ENCODE measurements at regions not wholly inside any gene's neighbourhood (a gene's known extent, or its start where the extent isn't known, plus 50 kb on each side); places are given as distances from the start of the nearest gene placed in this dataset.
"Not testable (repeated sequence)": the region's sequence is repeated elsewhere in the genome, so short reads cannot be mapped to it uniquely, and the experiment has no call there.

DNA sequence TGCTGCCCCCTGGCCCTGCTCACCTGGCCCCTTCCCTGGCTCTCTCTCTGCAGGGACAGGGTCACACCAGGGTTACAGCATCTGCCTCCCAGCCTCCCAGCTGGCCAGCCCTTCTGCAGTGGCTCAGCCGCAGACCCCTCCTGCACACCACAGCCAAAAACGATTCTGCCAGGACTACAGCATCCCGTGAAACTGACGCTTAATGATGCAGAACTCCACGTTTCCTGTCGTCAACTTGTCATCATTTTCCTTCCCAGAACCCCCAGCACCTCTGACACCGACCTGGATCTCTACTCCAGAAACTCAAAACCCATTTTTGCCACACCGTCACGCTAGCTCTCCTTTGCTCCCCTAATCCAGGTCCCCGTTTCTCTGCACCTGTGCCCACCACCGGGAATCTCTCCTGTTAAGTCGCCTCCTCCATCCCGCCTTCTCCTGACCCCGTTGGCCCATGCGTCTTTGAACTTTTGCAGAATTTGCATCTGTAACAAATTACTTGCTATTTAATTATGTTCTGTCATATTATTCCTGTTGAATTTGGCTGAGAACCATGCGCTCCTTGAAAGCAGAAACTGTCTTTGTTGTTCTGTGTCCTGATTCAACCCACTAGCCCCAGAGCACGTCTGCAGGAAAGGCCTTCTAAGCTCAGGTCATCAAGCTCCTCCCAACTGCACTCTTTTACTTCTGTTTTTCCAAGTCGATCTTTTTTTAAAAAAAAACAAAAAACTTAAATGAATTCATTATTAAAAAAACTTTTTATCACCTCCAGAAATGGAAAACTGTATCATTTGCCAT is 173.2 kb upstream of the COPS8 start:
- in situ Hi-C loops (cut with HindIII; ENCODE audit: low sequenced_read_pairs) = no loop called here

DNA sequence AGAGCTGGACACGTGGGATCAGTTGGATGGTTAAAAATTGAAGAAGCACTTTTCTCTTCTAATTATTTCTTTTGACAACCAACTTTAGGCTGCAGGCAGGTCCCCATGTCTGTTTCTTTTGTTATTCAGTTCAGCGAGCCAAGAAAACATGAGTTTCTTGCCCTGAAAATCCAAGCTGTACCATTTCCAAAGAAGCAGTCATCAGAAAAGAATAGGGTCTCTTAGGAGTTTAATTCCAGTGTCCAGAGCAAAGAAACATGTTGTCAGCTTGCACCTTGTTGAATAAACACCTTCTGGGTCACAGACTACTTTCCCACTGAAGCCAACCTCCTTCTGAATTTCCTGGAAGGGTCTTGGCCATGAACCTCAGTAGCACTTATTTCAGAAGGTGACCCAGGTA is 170.5 kb upstream of the COPS8 start:
- in situ Hi-C loops (cut with HindIII; ENCODE audit: low sequenced_read_pairs) = no loop called here

DNA sequence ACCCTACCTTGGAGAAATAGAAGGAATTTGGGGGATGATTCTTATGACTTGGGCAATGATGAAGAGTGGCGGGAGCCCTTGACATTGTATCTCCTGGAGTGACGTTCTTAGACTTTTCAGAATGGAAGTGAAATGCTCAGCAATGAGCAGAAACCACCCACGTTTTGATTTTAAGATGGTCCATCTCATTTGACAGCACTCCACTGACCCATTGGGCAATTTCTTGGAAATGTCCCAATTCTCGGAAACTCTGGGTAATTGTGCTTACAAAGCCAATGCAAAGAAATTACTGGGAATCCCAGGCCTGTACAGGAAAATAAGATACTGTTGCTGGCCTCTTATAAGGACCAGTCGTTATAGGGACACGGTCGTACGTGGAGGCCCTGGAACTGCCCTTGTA is 170.0 kb upstream of the COPS8 start:
- in situ Hi-C loops (cut with HindIII; ENCODE audit: low sequenced_read_pairs) = no loop called here

DNA sequence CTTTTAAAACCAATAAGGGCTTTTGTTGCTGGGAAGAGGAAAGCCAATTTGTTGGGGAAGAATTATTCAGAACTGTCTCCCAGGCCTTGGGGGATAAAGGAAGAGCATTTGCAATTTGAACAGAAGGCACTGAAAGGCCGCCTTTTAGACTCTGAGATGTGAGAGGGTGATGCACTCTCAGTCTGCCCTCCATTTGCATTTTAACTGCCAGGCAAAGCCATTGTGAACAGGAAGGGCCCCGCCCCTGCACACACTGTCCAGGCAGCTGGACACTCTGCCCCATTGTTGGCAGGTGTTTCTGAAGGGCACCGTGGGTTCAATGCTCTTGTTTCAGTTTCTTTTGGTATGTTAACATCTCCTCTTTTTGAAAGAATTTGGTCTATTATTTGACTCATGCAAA is 169.5 kb upstream of the COPS8 start:
- in situ Hi-C loops (cut with HindIII; ENCODE audit: low sequenced_read_pairs) = no loop called here

DNA sequence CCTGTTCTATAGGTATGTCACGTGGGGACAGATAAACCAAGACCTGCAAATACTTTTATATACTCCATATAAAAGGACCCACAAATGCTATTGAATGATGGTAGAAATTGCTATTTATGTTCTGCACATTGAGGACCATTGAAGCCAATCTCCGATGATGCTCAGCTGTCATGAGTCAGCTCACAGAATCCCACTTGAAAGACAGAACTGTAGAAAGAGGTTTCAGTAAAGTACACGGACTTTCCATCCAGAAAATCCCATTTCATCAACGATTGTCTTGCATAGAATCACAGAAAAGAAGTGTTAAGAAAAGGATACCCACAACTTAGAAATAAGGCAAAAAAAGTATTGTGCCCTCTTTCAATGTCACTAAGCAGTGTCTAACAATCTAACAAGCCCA is 169.0 kb upstream of the COPS8 start:
- in situ Hi-C loops (cut with HindIII; ENCODE audit: low sequenced_read_pairs) = no loop called here

DNA sequence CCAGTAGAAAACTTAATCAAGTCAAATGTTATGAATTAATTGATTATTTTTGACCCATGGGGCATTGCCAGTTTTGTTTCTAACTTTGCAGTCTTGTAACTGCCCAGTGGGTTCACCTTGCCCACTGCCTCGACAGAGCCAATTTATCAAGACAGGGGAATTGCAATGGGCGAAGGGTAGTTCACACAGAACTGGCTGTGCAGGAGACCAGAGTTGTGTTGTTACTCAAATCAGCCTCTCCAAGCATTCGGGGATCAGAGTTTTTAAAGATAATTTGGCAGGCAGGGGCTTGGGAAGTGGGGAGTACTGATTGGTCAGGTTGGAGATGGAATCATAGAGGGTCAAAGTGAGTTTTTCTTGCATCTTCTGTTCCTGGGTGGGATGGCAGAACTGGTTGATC is 168.5 kb upstream of the COPS8 start:
- in situ Hi-C loops (cut with HindIII; ENCODE audit: low sequenced_read_pairs) = no loop called here

DNA sequence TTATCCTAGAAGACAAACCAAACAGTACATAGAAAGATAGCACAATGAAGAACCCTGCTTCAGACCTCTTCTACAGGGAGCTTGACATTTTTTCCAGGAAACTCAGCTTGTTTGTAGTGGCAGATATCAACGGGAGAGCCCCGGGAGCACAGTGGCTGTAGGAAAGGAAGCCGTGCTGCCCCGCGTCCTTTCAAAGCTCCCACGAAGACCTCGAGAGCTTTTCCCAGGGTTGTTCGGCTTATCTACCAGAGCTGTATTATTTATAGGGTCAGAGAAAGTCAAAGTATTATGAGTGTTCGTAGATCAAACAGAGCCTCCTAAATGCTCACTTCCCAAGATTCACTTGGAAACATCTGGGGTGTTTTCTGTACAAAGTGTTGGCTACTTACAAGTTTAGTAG is 167.1 kb upstream of the COPS8 start:
- in situ Hi-C loops (cut with HindIII; ENCODE audit: low sequenced_read_pairs) = no loop called here

DNA sequence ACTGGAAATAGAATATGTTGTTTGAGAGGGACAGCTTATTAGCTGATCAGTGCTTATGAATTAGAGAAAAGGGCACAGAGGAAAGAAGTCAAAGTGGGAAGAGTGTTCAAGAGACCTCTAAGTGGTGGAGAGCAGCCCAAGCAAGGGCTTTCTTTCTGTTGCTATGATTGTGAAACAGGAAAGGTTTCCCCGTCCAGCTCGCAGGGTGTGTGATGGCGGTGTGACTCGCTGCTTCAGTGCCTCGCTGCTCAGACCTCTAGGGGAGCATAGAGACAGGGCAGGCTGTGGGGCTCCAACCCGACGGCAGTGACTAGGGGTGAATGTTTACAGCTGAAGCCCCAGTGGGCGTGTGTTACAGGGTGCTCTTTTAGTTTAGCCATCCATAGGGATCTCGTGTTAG is 166.5 kb upstream of the COPS8 start:
- in situ Hi-C loops (cut with HindIII; ENCODE audit: low sequenced_read_pairs) = no loop called here

DNA sequence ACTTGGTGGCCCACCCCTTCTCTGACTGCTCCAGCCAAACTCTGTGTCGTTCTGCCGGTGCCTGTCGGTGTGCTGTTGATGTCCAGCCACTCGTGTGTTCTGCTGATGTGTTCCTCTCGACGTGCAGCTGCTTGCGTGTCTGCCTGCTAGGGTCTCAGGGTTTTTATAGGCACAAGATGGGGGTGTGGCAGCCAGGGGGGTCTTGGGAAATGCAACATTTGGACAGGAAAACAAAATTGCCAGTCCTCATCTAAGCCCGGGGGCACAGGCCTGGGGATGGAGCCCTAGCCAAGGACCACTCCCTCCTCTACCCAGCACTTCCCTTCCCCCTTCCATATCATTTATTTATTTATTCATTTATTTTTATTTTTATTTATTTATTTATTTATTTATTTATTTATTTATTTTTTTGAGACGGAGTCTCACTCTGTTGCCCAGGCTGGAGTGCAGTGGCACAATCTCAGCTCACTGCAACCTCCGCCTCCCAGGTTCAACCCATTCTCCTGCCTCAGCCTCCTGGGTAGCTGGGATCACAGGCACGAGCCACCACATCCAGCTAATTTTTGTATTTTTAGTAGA is 165.8 kb upstream of the COPS8 start:
- in situ Hi-C loops (cut with HindIII; ENCODE audit: low sequenced_read_pairs) = not testable (repeated sequence)

DNA sequence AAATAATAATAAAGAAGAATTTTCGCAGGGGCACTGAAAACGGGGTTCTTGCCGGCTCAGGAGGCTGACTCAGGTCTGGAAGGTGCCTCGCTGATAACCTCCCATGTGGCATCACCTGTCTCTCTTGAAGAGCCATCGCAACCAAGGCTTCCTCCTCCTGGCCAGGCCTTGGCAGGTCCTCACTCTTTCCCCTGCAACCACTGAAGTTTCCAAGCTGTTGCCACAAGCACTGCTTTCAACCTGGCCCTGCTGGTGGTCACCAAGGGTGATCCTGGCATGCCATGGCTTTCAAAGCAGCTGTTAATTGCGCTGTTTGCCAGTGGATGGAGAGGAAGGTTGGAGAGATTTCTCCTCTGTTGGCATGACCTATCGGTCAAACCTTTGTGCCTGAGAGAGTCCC is 163.6 kb upstream of the COPS8 start:
- in situ Hi-C loops (cut with HindIII; ENCODE audit: low sequenced_read_pairs) = no loop called here

DNA sequence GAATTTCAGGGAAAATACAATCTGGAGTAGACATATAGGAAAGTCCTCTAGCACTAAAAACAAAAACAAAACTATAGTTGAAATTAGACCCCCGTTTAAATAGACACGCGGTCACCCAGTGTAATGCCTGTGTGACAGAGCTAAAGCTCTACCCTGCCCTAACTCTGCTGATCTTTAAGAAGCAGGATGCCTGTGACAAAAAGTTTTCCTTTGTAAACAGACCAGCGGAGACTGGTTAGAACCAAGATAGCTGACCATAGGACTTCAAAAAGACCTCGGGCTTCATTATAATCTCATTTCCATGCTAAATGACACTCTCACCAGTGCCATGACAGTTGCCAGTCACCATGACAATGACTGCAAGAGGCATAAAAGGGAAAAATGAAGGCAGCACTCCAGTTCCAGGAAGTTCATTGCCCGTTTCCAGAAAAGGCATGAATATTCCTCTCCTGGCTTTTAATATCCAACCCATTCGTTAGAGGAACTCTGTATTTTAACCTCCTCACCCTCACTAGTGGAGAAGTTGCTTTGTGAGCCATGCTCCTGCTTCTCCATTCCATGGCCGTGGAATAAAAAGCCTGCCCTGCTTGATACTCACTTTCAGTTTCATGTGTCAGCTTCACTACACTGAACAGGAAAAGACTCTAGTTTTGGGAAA is 157.2 kb upstream of the COPS8 start:
- in situ Hi-C loops (cut with HindIII; ENCODE audit: low sequenced_read_pairs) = no loop called here

DNA sequence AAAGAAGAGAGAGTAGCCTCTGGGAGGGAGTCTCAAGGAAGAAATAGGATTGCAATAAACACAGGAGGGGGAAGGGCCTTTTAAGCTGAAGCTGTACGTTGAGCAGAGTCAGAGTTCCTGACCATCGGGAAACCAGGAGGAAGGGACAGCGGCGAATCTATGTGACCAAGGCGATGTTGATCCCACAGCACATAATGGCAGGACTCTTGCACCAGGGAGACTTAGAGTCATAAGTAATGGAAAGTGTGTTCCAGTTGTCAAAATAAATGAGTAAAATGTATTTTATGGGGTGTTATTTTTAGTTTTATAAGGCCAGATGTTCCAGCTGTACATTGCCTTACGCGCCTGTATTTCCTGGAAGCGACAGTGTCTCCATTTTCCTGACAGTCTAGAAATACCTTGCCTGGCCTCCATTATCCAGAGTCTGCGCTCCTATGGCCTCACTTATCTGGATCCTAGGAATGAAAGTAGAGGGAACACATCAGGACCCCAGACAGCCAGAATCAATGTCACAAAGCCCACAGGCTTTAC is 152.8 kb upstream of the COPS8 start:
- in situ Hi-C loops (cut with HindIII; ENCODE audit: low sequenced_read_pairs) = no loop called here

DNA sequence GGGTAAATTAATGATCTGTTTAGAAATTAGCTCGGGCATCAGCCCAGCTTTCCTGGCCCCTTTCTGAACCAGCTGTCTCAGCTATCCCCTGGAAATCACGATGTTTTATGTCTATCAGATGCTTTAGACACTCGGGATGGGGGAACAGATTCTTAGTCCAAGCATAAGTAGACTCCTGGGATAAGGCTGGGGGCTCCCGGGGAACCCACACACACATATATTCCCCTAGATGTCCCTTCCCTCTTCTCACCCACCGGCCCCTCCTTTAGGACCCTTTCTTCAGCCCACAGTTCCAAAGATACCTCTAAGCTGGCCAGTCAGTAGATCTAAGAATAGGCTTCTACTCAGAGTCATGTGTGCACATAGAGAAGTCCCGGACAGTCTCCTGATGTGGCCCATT is 151.5 kb upstream of the COPS8 start:
- in situ Hi-C loops (cut with HindIII; ENCODE audit: low sequenced_read_pairs) = no loop called here

DNA sequence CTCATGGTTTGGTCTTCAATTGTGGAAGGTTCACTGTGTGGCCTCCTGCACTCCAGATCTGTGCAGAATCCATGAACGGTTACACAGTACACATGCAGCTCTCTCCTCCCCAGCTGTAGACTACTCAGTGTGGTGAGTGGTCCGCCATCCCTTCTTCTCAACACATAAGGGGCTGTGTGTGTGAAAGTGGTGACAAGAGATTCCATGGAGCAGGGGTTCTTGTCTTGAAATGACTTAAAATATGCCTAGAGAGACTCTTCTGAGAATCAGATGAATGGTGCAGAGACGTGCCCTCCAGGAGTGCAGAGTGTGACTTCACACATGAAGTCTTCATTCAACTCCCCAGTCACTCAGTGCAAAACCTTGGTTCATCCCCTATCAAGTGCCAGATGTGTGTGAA is 151.0 kb upstream of the COPS8 start:
- in situ Hi-C loops (cut with HindIII; ENCODE audit: low sequenced_read_pairs) = no loop called here

DNA sequence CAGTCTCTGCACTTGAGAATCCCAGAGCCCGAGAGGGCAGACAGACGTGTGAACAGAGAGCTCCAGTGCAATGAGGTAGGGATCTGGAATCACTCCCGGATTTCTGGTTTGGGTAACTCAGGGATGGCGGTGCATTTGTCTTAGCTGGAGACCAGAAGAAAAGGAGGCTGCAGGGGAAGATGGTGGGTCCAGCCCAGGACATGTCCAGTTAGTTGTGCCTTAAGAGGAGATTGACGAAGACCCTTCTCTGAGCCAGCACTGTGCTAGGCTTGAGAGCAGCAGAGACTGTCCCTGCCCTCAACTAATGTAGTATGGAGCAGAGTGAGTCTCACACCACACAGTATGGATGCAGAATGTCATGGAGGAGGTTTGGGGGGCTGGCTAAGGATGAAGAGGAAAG is 150.6 kb upstream of the COPS8 start:
- in situ Hi-C loops (cut with HindIII; ENCODE audit: low sequenced_read_pairs) = no loop called here

DNA sequence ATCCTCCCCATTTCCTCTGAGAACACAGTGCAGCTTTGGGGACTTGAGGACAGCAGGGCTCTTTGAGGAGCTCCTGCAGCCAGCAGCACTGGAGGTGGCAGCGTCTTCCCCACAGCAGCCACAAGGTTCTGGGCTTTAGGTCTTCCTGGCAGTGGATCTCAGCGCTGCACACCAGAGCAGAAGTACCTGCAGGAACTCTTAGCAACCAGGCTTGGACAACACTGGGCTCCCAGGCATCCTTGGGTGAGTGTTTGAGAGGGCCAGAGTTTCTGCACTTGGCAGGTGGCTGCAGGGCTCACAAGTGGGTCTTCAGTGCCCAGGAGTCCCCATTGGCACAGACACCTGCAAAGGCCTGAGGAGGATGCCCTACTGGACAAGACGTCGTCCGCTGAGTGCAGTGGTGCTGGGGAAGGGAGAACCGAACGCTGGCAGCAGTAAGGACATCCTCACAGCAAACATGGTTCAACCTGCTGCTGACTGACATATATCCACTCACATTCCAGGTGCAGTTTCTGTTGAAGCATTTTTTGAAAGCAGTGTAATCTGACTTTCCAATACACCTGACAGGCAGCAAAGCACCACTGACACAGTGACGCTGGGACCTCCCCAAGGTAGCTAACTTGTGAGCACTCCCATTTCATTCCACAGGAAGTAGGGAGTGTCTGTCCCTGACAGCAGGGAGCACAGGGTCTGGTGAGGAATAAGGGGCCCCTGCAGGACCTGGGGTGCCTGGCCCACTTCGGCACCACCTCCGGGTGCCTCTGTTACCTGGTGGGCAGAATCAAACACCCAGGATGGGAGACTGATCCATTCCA is 149.9 kb upstream of the COPS8 start:
- in situ Hi-C loops (cut with HindIII; ENCODE audit: low sequenced_read_pairs) = no loop called here

DNA sequence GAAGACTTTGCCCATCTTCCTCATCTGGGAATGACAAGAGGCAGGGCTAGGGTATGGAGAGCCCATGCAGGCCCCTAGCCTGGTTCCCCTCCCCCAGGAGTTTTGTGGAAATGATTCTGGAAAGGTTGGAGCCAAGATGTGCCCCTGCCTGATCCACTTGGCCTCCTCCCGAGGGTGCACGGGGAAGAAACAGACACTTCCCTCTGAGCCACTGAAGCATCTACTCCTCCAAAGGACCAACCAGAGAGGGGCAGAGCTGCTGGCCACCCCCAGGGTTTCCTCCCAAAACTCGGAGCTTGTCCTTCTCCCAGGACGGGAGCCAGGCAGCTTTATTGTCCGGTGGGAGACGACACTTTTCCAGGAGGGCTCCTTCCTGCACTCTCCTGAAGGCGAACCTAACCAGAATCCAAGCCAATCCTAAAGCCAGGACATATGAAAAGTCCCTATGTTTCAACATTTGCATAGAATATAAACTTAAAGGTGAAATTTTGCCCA is 149.2 kb upstream of the COPS8 start:
- in situ Hi-C loops (cut with HindIII; ENCODE audit: low sequenced_read_pairs) = no loop called here

DNA sequence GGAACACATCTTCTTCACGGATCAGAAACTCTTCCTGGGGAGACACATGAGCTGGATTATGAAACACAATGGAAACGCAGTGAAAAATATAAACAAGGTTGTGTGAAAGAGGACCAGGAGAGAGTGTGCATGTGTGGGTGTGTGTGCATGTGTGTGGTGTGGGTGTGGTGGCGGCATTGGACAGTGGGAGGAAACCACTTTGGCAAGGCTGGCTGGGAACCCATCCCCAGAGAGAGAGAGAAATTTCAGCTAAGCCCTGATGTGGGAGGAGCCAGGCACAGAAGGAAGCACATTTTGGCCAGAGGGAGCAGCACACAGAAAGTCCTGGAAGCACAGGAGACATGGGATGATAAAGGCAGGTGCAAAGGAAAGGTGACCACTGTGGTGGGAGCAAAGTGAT is 147.6 kb upstream of the COPS8 start:
- in situ Hi-C loops (cut with HindIII; ENCODE audit: low sequenced_read_pairs) = no loop called here

DNA sequence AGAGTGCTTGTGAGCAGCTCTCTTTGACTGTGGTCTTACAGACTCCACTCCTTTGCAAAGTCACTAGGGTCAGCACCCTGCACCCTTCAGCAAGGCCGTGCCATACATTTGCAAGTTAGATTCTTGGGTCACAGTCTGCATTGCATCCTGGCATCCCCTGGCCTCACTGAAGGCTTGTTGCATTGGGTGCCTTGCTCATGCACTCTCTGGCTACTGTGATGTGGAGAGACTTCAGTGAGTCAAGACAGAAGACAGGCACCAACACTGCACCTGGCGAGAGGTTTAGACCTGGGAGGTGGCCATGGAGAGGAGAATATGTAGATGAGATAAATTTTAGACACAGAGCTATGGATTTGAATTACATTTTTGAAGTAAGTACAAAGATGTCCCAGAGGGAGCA is 146.4 kb upstream of the COPS8 start:
- in situ Hi-C loops (cut with HindIII; ENCODE audit: low sequenced_read_pairs) = no loop called here

DNA sequence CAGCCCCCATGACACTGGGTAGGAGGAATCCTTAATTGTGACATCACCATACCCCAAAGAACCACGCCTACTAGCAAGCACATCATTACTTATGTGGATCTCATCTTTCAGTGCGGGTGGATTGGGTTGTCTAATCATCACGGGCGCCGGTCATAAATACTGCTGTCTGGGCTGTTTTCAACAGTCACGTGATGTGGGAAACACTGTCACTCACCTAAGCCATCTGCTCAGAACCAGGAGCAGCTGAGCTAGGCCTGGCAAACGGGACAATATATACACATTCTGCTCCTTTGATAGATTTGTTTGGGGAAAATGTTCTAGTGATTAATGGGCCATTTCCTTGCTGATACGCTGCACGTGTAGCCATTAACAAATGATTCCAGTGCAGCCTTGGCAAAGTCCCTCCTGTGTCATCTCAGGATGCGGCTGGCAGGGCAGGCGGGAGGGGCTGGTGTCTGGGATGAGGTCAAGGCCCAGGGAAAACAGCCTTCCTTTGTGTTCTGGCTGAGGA is 145.9 kb upstream of the COPS8 start:
- in situ Hi-C loops (cut with HindIII; ENCODE audit: low sequenced_read_pairs) = no loop called here

DNA sequence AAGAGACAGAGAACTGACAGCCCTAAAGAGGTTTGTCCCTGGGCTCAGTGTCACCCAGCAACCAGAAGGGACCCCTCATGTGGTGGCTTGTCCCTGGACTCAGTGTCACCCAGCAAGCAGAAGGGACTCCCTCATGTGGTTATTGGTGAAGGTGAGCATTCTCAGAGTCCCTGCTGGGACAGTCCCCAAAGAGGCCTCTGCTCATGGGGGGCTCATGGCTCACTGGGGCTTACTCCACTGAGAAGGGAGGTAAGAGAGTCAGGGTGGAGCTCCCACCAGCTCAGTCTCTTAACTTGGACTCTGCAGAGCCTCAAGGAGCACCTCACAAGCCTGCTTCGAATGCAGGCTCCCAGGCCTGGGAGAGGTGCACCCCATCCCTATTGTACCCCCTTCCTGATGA is 145.2 kb upstream of the COPS8 start:
- in situ Hi-C loops (cut with HindIII; ENCODE audit: low sequenced_read_pairs) = no loop called here
